IPS-15b (cell line): ENCODE measurements at regions not wholly inside any gene's neighbourhood (a gene's known extent, or its start where the extent isn't known, plus 50 kb on each side); places are given as distances from the start of the nearest gene placed in this dataset.

Experiments
- H3K27me3 ChIP-seq: one replicate; pipeline ENCODE4 v1.6.1; 2013; ENCODE audit warnings: low read length; ENCODE audit not compliant: control insufficient read depth, insufficient read depth
- H3K36me3 ChIP-seq: one replicate; pipeline ENCODE4 v1.6.1; 2013; ENCODE audit warnings: low read length; ENCODE audit not compliant: control insufficient read depth, insufficient read depth
- H3K4me1 ChIP-seq: one replicate; pipeline ENCODE4 v1.6.1; 2013; ENCODE audit warnings: mild to moderate bottlenecking, low read length; ENCODE audit not compliant: control insufficient read depth, insufficient read depth
- H3K4me3 ChIP-seq: one replicate; pipeline ENCODE4 v1.5.1; 2013; ENCODE audit warnings: low read depth, low read length
- H3K9ac ChIP-seq: one replicate; pipeline ENCODE4 v1.6.1; 2013; ENCODE audit warnings: low read depth, mild to moderate bottlenecking, low read length
- H3K9me3 ChIP-seq: one replicate; pipeline ENCODE4 v1.6.1; 2013; ENCODE audit warnings: mild to moderate bottlenecking, low read length; ENCODE audit not compliant: control insufficient read depth, insufficient read depth

GRCh38 chr17:12410717-12411116 lies 255.0 kb upstream of the MYOCD start:
- no peaks in the 10 kb centered on the region for H3K27me3 ChIP-seq
- no peak overlapping the region for H3K4me3 ChIP-seq
- H3K4me1 ChIP-seq: no peaks in the 10 kb centered on the region
- H3K9me3 ChIP-seq: no peaks in the 10 kb centered on the region
- H3K9ac ChIP-seq: no peak overlapping the region
- no peaks in the 10 kb centered on the region for H3K36me3 ChIP-seq

GRCh38 chr17:12415031-12415430 lies 250.7 kb upstream of the MYOCD start:
- Histone ChIP-seq H3K9me3 (no peaks in the 10 kb centered on the region), H3K4me1 (no peaks in the 10 kb centered on the region), H3K27me3 (no peaks in the 10 kb centered on the region), H3K36me3 (no peaks in the 10 kb centered on the region), H3K4me3 (no peak overlapping the region), H3K9ac (no peak overlapping the region)

GRCh38 chr17:12421077-12421476 lies 244.6 kb upstream of the MYOCD start:
- no peak overlapping the region for H3K9ac ChIP-seq
- no peaks in the 10 kb centered on the region for H3K9me3 ChIP-seq
- H3K4me1 ChIP-seq: no peaks in the 10 kb centered on the region
- no peaks in the 10 kb centered on the region for H3K36me3 ChIP-seq
- H3K27me3 ChIP-seq: no peaks in the 10 kb centered on the region
- no peak overlapping the region for H3K4me3 ChIP-seq

- Histone ChIP-seq H3K9me3 (no peaks in the 10 kb centered on the region), H3K27me3 (no peaks in the 10 kb centered on the region), H3K9ac (no peak overlapping the region), H3K4me3 (no peak overlapping the region), H3K36me3 (no peaks in the 10 kb centered on the region), H3K4me1 (no peaks in the 10 kb centered on the region)
Measured at GRCh38 chr17:12421646-12422306, 243.9 kb upstream of the MYOCD start.

GRCh38 chr17:12422651-12423050 lies 243.0 kb upstream of the MYOCD start:
- H3K4me3 ChIP-seq: no peak overlapping the region
- H3K4me1 ChIP-seq: no peaks in the 10 kb centered on the region
- H3K36me3 ChIP-seq: no peaks in the 10 kb centered on the region
- no peaks in the 10 kb centered on the region for H3K9me3 ChIP-seq
- no peaks in the 10 kb centered on the region for H3K27me3 ChIP-seq
- H3K9ac ChIP-seq: no peak overlapping the region

GRCh38 chr17:12423337-12423736 lies 242.4 kb upstream of the MYOCD start:
- H3K9ac ChIP-seq: no peak overlapping the region
- no peak overlapping the region for H3K4me3 ChIP-seq
- H3K9me3 ChIP-seq: no peaks in the 10 kb centered on the region
- H3K36me3 ChIP-seq: no peaks in the 10 kb centered on the region
- H3K27me3 ChIP-seq: no peaks in the 10 kb centered on the region
- no peaks in the 10 kb centered on the region for H3K4me1 ChIP-seq

GRCh38 chr17:12429116-12429515 lies 236.6 kb upstream of the MYOCD start:
- no peaks in the 10 kb centered on the region for H3K4me1 ChIP-seq
- H3K9me3 ChIP-seq: no peaks in the 10 kb centered on the region
- no peak overlapping the region for H3K9ac ChIP-seq
- H3K4me3 ChIP-seq: no peak overlapping the region
- H3K27me3 ChIP-seq: no peaks in the 10 kb centered on the region
- no peaks in the 10 kb centered on the region for H3K36me3 ChIP-seq

- Histone ChIP-seq H3K27me3 (no peaks in the 10 kb centered on the region), H3K36me3 (no peaks in the 10 kb centered on the region), H3K4me1 (no peaks in the 10 kb centered on the region), H3K9me3 (no peaks in the 10 kb centered on the region), H3K4me3 (no peak overlapping the region), H3K9ac (no peak overlapping the region)
Measured at GRCh38 chr17:12431188-12431587, 234.5 kb upstream of the MYOCD start.

GRCh38 chr17:12438212-12438611 lies 227.5 kb upstream of the MYOCD start:
- no peaks in the 10 kb centered on the region for H3K4me1 ChIP-seq

GRCh38 chr17:12438813-12439586 lies 226.7 kb upstream of the MYOCD start:
- no peaks in the 10 kb centered on the region for H3K4me1 ChIP-seq
- H3K9ac ChIP-seq: no peak overlapping the region
- H3K4me3 ChIP-seq: no peak overlapping the region
- H3K36me3 ChIP-seq: no peaks in the 10 kb centered on the region
- no peaks in the 10 kb centered on the region for H3K9me3 ChIP-seq
- no peaks in the 10 kb centered on the region for H3K27me3 ChIP-seq

More at GRCh38 chr17:12438212-12438611, 227.5 kb upstream of the MYOCD start:
- Histone ChIP-seq H3K9ac (no peak overlapping the region), H3K4me3 (no peak overlapping the region), H3K36me3 (no peaks in the 10 kb centered on the region), H3K9me3 (no peaks in the 10 kb centered on the region), H3K27me3 (no peaks in the 10 kb centered on the region)

- Histone ChIP-seq H3K9me3 (no peaks in the 10 kb centered on the region), H3K9ac (no peak overlapping the region), H3K36me3 (no peaks in the 10 kb centered on the region), H3K4me3 (no peak overlapping the region), H3K27me3 (no peaks in the 10 kb centered on the region), H3K4me1 (no peaks in the 10 kb centered on the region)
Measured at GRCh38 chr17:12445331-12445730, 220.4 kb upstream of the MYOCD start.

- Histone ChIP-seq H3K9me3 (no peaks in the 10 kb centered on the region), H3K4me3 (no peak overlapping the region), H3K27me3 (no peaks in the 10 kb centered on the region), H3K36me3 (no peaks in the 10 kb centered on the region), H3K9ac (no peak overlapping the region), H3K4me1 (no peaks in the 10 kb centered on the region)
Measured at GRCh38 chr17:12457493-12457892, 208.2 kb upstream of the MYOCD start.
